ENCODE measurements at regions not wholly inside any gene's neighbourhood (a gene's known extent, or its start where the extent isn't known, plus 50 kb on each side); places are given as distances from the start of the nearest gene placed in this dataset.

- TF ChIP-seq CTCF (IDR thresholded peaks at IDR 0.05; ENCODE audit: borderline replicate concordance, extremely low read depth, low read length, poor library complexity, severe bottlenecking) (no peak), EZH2 (IDR thresholded peaks at IDR 0.05; ENCODE audit: borderline replicate concordance, low read depth, low read length, severe bottlenecking) (no peak)
Observed at GRCh38 chr6:71420095-71420692, 131.6 kb downstream of the OGFRL1 start.

Data from DND-41 (cell line).